ENCODE measurements at regions not wholly inside any gene's neighbourhood (a gene's known extent, or its start where the extent isn't known, plus 50 kb on each side); places are given as distances from the start of the nearest gene placed in this dataset.

- no peak for TF ChIP-seq POLR2A (IDR thresholded peaks at IDR 0.05)
- TF ChIP-seq, protein P1, sequence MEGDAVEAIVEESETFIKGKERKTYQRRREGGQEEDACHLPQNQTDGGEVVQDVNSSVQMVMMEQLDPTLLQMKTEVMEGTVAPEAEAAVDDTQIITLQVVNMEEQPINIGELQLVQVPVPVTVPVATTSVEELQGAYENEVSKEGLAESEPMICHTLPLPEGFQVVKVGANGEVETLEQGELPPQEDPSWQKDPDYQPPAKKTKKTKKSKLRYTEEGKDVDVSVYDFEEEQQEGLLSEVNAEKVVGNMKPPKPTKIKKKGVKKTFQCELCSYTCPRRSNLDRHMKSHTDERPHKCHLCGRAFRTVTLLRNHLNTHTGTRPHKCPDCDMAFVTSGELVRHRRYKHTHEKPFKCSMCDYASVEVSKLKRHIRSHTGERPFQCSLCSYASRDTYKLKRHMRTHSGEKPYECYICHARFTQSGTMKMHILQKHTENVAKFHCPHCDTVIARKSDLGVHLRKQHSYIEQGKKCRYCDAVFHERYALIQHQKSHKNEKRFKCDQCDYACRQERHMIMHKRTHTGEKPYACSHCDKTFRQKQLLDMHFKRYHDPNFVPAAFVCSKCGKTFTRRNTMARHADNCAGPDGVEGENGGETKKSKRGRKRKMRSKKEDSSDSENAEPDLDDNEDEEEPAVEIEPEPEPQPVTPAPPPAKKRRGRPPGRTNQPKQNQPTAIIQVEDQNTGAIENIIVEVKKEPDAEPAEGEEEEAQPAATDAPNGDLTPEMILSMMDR (IDR thresholded peaks at IDR 0.05): no peak
These were observed 769.7 kb upstream of the EEF2KMT start for GRCh38 chr16:5867250-5867649.
